ENCODE measurements at regions not wholly inside any gene's neighbourhood (a gene's known extent, or its start where the extent isn't known, plus 50 kb on each side); places are given as distances from the start of the nearest gene placed in this dataset.
"Not testable (repeated sequence)": the region's sequence is repeated elsewhere in the genome, so short reads cannot be mapped to it uniquely, and the experiment has no call there.

- DNase-seq = no peak
Observed at GRCh38 chr11:121895919-121896318, 220.1 kb downstream of the BLID start.

- DNase-seq = no peak
Observed at GRCh38 chr11:121894581-121894980, 221.4 kb downstream of the BLID start.

- no peak for DNase-seq
Observed at GRCh38 chr11:121892863-121893262, 223.2 kb downstream of the BLID start.

GRCh38 chr11:121892131-121892681 lies 223.8 kb downstream of the BLID start:
- no peak for DNase-seq

GRCh38 chr11:121890946-121891515 lies 225.0 kb downstream of the BLID start:
- no peak for DNase-seq

- DNase-seq = no peak
Observed at GRCh38 chr11:121890377-121890776, 225.6 kb downstream of the BLID start.

GRCh38 chr11:121889931-121890330 lies 226.1 kb downstream of the BLID start:
- DNase-seq = no peak

- DNase-seq = no peak
Observed at GRCh38 chr11:121889186-121889585, 226.8 kb downstream of the BLID start.

- DNase-seq = no peak
Observed at GRCh38 chr11:121887976-121888557, 227.9 kb downstream of the BLID start.

GRCh38 chr11:121887569-121887968 lies 228.4 kb downstream of the BLID start:
- no peak for DNase-seq

- no peak for DNase-seq
Observed at GRCh38 chr11:121886996-121887395, 229.0 kb downstream of the BLID start.

- no peak for DNase-seq
Observed at GRCh38 chr11:121886005-121886734, 229.8 kb downstream of the BLID start.

- no peak for DNase-seq
Observed at GRCh38 chr11:121884626-121885025, 231.4 kb downstream of the BLID start.

- DNase-seq = no peak
Observed at GRCh38 chr11:121881806-121882205, 234.2 kb downstream of the BLID start.

- no peak for DNase-seq
Observed at GRCh38 chr11:121877152-121877551, 238.9 kb downstream of the BLID start.

- no peak for DNase-seq
Observed at GRCh38 chr11:121873766-121874165, 242.2 kb downstream of the BLID start.

GRCh38 chr11:121872356-121872755 lies 243.7 kb downstream of the BLID start:
- no peak for DNase-seq

- no peak for DNase-seq
Observed at GRCh38 chr11:121870206-121871045, 245.6 kb downstream of the BLID start.

- no peak for DNase-seq
Observed at GRCh38 chr11:121869478-121869877, 246.5 kb downstream of the BLID start.

- no peak for DNase-seq
Observed at GRCh38 chr11:121866754-121867153, 249.3 kb downstream of the BLID start.

- no peak for DNase-seq
Observed at GRCh38 chr11:121864660-121865059, 251.4 kb downstream of the BLID start.

- no peak for DNase-seq
Observed at GRCh38 chr11:121863126-121863525, 252.9 kb downstream of the BLID start.

GRCh38 chr11:121855138-121855537 lies 260.9 kb downstream of the BLID start:
- DNase-seq = not testable (repeated sequence)
